H7 (cell line): ENCODE measurements at regions not wholly inside any gene's neighbourhood (a gene's known extent, or its start where the extent isn't known, plus 50 kb on each side); places are given as distances from the start of the nearest gene placed in this dataset.

Source experiments
- DNase-seq: peaks from one replicate; pipeline ENCODE4 v3.0.0; 2012
- H3K27me3 ChIP-seq: 2 replicates; pipeline ENCODE4 v1.6.0; 2011; ENCODE audit warnings: mild to moderate bottlenecking, low read length; ENCODE audit not compliant: control insufficient read depth, insufficient read depth
- H3K36me3 ChIP-seq: replicated peaks from 2 replicates; pipeline ENCODE4 v1.5.1; 2011; ENCODE audit warnings: low read length; ENCODE audit not compliant: control insufficient read depth, insufficient read depth
- H3K4me3 ChIP-seq: 2 replicates; pipeline ENCODE4 v1.5.1; 2011; ENCODE audit warnings: low read depth, mild to moderate bottlenecking, control low read depth, low read length, moderate library complexity; ENCODE audit not compliant: insufficient read depth

- H3K27me3 ChIP-seq, result no peaks in the 10 kb centered on the region
- no peak overlapping the region for H3K4me3 ChIP-seq
- DNase-seq, result no peak
- no peaks in the 10 kb centered on the region for H3K36me3 ChIP-seq
These were observed 162.3 kb upstream of the NXPH2 start for GRCh38 chr2:138942466-138942865.

GRCh38 chr2:138931284-138932256 lies 151.4 kb upstream of the NXPH2 start:
- Histone ChIP-seq H3K36me3 (no peaks in the 10 kb centered on the region), H3K4me3 (no peak overlapping the region), H3K27me3 (no peaks in the 10 kb centered on the region)
- DNase-seq, result no peak

- no peaks in the 10 kb centered on the region for H3K27me3 ChIP-seq
- DNase-seq, result no peak
- H3K36me3 ChIP-seq, result no peaks in the 10 kb centered on the region
- no peak overlapping the region for H3K4me3 ChIP-seq
These were observed 150.4 kb upstream of the NXPH2 start for GRCh38 chr2:138930571-138930970.

GRCh38 chr2:138928374-138929021 lies 148.3 kb upstream of the NXPH2 start:
- DNase-seq, result no peak
- Histone ChIP-seq H3K36me3 (no peaks in the 10 kb centered on the region), H3K27me3 (no peaks in the 10 kb centered on the region), H3K4me3 (no peak overlapping the region)

DNA sequence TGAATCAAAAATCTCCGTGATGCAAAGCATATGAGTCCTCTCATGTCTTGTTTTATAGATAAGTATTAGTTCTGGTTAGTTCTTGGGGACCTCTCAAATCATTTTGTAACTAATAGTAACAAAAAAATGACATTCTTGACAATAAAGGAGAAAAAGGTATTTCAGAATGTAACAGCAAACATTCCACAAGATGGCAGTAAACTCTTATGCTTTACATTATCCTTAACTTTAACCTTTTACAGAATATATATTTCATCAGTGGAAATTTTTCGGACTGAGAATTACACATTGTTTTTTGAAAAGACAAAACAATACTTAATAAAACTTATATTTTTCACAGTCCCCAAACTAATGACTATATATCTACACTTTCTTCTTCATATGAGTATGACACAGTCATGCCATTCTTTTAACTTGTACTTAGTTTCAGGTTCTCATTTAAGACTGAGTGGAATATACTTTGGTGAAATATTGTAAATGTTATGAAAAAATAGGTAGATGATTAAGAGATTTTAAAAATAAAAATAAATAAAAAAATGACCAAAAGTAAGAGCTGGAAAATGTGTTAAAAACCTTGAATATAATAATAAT lies 142.9 kb upstream of the NXPH2 start:
- H3K27me3 ChIP-seq, result no peaks in the 10 kb centered on the region
- DNase-seq, result peak; percentile 13
- no peak overlapping the region for H3K4me3 ChIP-seq
- H3K36me3 ChIP-seq, result no peaks in the 10 kb centered on the region

GRCh38 chr2:138919120-138919747 lies 139.0 kb upstream of the NXPH2 start:
- no peak for DNase-seq
- H3K27me3 ChIP-seq, result no peaks in the 10 kb centered on the region
- H3K4me3 ChIP-seq, result no peak overlapping the region
- no peaks in the 10 kb centered on the region for H3K36me3 ChIP-seq

- DNase-seq, result no peak
These were observed 130.2 kb upstream of the NXPH2 start for GRCh38 chr2:138910427-138910826.

GRCh38 chr2:138906549-138906948 lies 126.4 kb upstream of the NXPH2 start:
- no peak for DNase-seq
- Histone ChIP-seq H3K27me3 (no peaks in the 10 kb centered on the region), H3K4me3 (no peak overlapping the region), H3K36me3 (no peaks in the 10 kb centered on the region)

More at GRCh38 chr2:138910427-138910826, 130.2 kb upstream of the NXPH2 start:
- no peaks in the 10 kb centered on the region for H3K27me3 ChIP-seq
- no peaks in the 10 kb centered on the region for H3K36me3 ChIP-seq
- no peak overlapping the region for H3K4me3 ChIP-seq

GRCh38 chr2:138902239-138902871 lies 122.2 kb upstream of the NXPH2 start:
- no peak for DNase-seq
- Histone ChIP-seq H3K4me3 (no peak overlapping the region), H3K36me3 (no peaks in the 10 kb centered on the region), H3K27me3 (no peaks in the 10 kb centered on the region)

DNA sequence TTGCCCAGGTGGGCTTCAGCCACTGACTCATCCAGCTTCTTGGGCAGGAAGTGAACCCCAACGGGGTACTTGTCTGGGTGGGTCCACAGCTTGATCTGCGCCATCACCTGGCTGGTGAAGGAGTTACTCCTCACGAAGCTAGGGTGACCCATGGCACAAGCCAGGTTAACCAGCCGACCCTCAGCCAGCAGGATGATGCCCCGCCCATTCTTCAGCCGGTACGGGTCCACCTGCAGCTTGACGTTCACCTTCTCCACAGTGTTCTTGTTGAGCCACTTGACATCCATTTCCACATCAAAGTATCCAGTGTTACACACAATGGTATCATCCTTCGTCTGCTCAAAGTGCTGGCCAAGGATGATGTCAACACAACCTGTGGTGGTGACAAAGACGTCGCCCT lies 121.3 kb upstream of the NXPH2 start:
- H3K4me3 ChIP-seq, result no peak overlapping the region
- H3K36me3 ChIP-seq, result no peaks in the 10 kb centered on the region
- no peak for DNase-seq
- no peaks in the 10 kb centered on the region for H3K27me3 ChIP-seq

DNA sequence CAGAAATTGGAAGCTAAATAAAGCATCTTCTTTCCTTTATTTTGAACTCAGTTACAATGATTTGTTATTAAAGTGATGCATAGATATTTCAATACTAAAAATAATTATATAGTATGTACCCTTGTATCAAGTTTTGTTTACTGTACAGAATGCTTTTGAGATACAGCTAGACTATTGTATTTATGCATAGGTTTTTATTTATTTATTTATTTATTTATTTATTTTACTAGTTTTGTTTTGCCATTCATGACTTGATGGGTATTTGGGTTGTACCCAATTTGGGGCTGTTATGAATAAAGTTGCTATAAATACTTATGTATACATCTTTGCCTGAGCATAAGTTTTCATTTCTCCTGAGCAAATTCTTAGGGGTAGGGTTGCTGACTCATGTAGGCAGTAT lies 118.7 kb upstream of the NXPH2 start:
- H3K4me3 ChIP-seq, result no peak overlapping the region
- no peak for DNase-seq
- H3K27me3 ChIP-seq, result no peaks in the 10 kb centered on the region
- no peaks in the 10 kb centered on the region for H3K36me3 ChIP-seq

- Histone ChIP-seq H3K27me3 (no peaks in the 10 kb centered on the region), H3K4me3 (no peak overlapping the region), H3K36me3 (no peaks in the 10 kb centered on the region)
- no peak for DNase-seq
These were observed 117.1 kb upstream of the NXPH2 start for GRCh38 chr2:138897274-138897673.

GRCh38 chr2:138893746-138894145 lies 113.6 kb upstream of the NXPH2 start:
- no peak for DNase-seq
- Histone ChIP-seq H3K36me3 (no peaks in the 10 kb centered on the region), H3K27me3 (no peaks in the 10 kb centered on the region), H3K4me3 (no peak overlapping the region)

GRCh38 chr2:138881126-138881525 lies 100.9 kb upstream of the NXPH2 start:
- H3K4me3 ChIP-seq, result no peak overlapping the region
- DNase-seq, result no peak
- H3K27me3 ChIP-seq, result no peaks in the 10 kb centered on the region
- H3K36me3 ChIP-seq, result no peaks in the 10 kb centered on the region
